GM21737 (cell line): ENCODE measurements at regions not wholly inside any gene's neighbourhood (a gene's known extent, or its start where the extent isn't known, plus 50 kb on each side); places are given as distances from the start of the nearest gene placed in this dataset.
A peak's percentile ranks its signal among the peaks of the same experiment; 100 is the strongest.

Experiments used
- ATAC-seq: cut with Tn5 transposase; IDR thresholded peaks from one replicate; pipeline ENCODE4 v1.9.1; 2021; ENCODE audit warnings: mild to moderate bottlenecking, moderate library complexity; ENCODE audit not compliant: unreplicated experiment

DNA sequence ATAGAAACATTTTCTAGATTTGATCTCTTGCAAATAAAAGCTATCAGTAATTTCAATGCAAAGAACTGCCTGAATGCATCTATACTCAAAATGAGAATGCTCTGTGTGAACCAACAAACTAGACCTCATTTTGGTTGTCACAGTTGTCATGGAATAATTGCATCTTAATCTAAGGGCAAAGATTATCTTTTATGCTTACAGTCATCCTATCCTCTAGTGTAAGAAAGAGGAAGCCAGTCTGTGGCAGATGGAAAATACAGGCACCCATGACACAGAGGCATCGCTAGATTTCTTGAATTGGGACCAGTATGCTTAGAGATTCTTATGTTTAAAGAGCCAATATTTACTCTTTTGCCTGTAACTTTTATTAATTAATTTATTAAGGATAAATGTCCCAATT lies 95.0 kb downstream of the MACIR start:
- no peak for ATAC-seq

DNA sequence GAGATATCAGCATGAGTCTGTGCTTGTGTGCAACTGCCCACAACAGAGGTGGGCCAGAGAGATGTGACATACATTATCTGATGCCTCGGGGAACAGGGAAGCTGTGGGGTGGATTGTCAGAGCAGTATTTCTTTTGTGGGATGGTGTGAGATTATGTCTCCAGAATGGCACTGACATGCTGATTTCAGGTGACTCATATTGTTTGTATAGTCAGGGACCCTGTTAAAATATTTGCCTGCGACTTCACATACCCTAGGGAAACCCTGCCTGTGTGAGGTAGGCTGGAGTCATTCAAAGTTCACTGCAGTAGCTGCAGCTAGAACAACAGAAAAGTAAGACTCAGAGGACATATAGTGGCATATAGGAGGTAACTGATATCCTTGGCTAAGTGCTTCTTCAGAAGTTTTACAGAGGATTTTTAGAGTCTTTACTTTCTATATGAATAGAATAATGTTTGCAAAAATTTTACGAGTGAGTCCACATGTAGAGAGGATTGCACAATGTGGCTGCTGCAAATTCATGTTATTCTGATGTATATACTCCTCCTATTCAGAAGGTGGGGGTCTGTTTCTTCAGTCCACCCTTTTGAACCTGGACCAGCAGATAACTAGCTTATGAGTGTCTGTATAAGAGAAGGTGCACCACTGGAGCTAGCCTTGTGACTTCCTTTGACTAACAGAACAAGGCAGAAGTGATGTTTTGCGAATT lies 89.3 kb downstream of the MACIR start:
- ATAC-seq, result no peak

DNA sequence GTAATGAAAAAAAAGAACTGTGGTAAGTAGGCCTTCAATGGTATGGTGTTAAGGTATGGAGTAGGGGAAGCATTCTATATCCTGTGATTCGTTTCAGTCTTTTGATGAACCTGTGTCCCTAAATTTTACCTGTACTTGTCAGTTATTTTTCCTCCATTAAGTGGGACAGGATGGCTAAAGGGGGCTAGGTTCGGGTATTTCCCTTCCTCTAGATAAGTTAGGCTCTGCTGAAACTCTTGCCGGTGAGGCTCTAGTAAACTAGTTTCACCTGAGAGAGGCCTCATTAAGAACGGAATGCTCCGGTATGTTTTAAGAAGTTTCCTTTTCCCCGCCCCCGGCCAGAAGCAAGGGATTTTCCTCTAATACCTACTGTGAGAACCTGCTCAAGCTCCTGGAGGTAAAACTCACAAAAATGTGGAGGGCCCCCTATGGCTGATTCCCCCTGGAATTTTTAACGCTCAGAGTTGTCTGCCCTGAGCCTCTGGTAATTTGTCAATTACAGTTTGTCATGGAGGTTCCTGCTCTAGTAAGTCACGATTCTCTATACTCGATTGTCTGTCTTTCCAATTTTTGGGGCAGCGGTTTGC lies 87.7 kb downstream of the MACIR start:
- no peak for ATAC-seq

DNA sequence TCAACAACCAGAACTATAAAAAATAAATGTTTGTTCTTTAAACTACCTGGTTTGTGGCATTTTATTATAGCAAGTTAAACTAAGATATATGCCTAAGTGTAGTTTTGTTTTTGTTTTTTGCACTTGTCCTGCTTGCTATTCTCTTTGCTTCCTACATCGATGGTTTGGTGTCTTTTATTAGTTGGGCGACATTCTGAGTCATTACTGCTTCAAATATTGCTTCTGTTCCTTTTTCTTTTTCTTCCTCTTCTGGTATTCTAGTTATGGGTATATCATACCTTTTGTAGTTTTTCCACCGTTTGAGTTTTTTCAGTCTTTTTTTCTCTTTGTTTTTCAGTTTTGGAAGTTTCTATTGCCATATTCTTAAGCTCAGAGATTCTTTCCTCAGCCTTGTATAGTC lies 86.9 kb downstream of the MACIR start:
- no peak for ATAC-seq

DNA sequence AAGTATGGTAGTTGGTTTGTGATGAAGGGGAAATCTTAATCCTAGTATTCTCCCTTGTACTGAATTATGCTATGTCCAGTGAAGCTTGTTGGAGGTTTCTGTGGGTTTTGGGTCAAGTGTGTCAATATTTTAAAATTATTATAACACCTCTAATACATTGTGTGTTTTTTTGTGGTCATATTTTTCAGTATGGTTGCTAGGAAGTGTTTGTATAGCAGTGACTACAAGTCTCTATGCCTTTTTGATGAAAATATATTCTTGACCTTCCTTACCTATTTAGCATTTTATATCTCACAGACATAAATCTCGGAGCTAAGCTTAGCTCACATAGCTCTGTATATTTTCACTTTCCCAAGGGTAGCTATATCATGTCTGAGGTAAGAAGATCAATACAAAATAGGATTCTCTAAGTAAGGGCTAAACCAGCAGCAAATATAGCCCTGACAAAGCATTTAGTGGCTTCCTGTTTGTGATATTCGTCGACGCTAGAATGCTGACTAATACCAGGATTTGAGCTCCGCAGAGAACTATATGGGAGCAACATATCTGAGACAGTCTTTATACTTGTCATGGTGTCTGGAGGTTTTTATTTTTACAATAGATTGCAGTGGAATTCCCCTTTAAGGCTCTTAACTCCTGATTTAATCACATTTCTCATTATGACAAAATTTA lies 82.3 kb downstream of the MACIR start:
- peak; percentile 99 for ATAC-seq

DNA sequence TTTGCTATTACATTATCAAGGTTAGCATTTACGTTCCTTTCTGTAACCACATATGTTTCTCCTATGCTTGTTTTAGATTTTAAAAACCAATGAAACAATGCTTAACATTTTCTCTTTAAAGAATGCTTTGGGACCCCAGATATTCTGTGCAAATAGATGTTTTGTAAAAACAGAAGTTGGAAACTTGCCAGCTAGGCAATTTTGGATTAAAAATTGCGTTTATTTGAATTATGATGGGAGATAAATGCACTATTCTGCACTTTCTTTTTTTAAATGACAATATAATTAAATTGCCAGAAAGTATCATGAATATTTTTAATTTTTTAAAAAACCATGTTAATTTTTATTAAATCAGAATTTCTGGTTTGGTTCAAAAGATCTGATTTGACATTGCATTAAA lies 81.6 kb downstream of the MACIR start:
- no peak for ATAC-seq

DNA sequence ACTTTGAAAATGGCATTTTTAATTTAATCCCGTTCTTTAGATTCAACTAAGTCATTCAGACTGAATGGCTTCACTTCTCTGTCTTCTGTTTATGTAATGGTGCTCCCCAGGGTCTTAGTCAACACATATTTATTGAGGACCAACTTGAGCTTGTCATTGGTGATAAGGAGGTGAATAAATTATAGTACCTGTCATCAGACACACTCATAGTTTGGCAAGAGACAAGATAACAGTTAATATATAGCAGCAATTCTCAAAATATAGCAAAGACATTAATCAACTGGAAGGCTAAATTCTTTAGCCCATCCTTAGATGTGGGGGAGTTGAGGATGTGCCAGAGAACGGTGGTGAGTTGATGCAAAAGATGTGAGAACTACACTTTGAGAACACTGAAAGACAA lies 78.4 kb downstream of the MACIR start:
- ATAC-seq, result no peak

DNA sequence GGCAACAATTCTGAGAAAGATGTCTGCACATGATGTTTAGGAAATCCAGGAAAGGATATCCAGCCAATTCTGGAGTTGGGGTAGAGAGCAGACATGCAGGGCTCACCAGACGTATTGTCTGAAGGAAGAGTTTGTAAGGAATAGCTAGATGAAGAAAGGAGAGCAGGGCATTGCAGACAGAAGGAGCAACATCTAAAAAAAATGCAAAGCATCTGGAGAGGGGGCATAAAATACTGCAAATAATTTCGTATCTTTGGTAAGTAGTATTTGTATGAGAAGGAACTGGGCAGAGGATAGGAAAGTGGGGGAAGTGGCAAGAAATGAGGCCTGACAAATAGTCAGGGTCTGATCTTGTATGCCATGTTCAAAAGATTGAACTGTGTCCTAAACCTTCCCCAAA lies 74.8 kb downstream of the MACIR start:
- ATAC-seq, result no peak

DNA sequence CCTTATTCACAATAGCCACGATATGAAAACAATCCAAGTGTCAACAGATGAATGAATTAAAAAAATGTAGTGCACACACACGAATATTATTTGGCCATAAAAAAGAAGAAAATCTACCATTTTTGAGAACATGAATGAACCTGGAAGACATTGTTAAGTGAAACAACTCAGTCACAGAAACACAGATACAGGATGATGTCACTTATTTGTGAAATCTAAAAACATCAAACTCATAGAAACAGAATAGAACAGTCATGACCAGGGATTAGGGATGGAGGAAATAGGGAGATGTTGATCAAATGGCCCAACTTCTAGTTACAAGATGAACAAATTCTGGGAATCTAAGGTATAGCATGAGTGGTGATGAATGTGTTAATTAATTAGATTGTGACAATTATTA lies 72.3 kb downstream of the MACIR start:
- ATAC-seq, result no peak
